ENCODE measurements at regions not wholly inside any gene's neighbourhood (a gene's known extent, or its start where the extent isn't known, plus 50 kb on each side); places are given as distances from the start of the nearest gene placed in this dataset.

DNA sequence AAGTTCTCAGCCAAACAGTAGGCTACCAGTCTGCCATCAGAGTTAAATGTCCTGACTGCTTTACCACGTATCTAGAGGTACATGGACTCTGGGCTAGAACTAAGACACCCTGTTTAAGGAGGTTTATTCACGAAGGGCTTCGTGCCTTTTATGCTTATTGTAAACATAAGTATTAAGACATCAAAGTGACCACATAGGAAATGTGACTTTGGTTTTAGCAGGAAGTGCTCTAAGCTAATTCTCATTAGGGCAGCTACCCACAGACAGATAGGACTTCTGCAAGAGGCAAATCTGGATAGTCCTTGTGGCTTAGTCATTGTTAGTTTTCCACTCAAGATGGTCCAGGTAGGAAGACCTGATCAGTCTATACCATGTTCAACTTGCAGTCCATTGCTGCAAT lies 233.3 kb upstream of the MGAT5 start:
- TF ChIP-seq, protein P1, sequence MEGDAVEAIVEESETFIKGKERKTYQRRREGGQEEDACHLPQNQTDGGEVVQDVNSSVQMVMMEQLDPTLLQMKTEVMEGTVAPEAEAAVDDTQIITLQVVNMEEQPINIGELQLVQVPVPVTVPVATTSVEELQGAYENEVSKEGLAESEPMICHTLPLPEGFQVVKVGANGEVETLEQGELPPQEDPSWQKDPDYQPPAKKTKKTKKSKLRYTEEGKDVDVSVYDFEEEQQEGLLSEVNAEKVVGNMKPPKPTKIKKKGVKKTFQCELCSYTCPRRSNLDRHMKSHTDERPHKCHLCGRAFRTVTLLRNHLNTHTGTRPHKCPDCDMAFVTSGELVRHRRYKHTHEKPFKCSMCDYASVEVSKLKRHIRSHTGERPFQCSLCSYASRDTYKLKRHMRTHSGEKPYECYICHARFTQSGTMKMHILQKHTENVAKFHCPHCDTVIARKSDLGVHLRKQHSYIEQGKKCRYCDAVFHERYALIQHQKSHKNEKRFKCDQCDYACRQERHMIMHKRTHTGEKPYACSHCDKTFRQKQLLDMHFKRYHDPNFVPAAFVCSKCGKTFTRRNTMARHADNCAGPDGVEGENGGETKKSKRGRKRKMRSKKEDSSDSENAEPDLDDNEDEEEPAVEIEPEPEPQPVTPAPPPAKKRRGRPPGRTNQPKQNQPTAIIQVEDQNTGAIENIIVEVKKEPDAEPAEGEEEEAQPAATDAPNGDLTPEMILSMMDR (IDR thresholded peaks at IDR 0.05; ENCODE audit: poor library complexity, severe bottlenecking), result no peak
- TF ChIP-seq SMC3 (conservative IDR thresholded peaks at IDR 0.05; ENCODE audit: poor library complexity) (no peak), POLR2AphosphoS5 (IDR thresholded peaks at IDR 0.05) (no peak), TAF1 (IDR thresholded peaks at IDR 0.05; ENCODE audit: low read depth) (no peak), EZH2 (IDR thresholded peaks at IDR 0.05; ENCODE audit: borderline replicate concordance, insufficient read depth, low read length, poor library complexity, severe bottlenecking) (no peak)
